Activated CD4-positive, alpha-beta T cell treated with anti-CD3 and anti-CD28 coated beads, Interleukin-2, amount 50 U/mL, for 1 hour (primary cell): ENCODE measurements at regions not wholly inside any gene's neighbourhood (a gene's known extent, or its start where the extent isn't known, plus 50 kb on each side); places are given as distances from the start of the nearest gene placed in this dataset.
"Not testable (repeated sequence)": the region's sequence is repeated elsewhere in the genome, so short reads cannot be mapped to it uniquely, and the experiment has no call there.

ENCODE experiments used
- DNase-seq: peaks from one replicate; pipeline ENCODE4 v3.0.0-alpha.2; 2020

- no peak for DNase-seq
Measured at GRCh38 chr7:69232445-69233376, 365.6 kb upstream of the AUTS2 start.

DNA sequence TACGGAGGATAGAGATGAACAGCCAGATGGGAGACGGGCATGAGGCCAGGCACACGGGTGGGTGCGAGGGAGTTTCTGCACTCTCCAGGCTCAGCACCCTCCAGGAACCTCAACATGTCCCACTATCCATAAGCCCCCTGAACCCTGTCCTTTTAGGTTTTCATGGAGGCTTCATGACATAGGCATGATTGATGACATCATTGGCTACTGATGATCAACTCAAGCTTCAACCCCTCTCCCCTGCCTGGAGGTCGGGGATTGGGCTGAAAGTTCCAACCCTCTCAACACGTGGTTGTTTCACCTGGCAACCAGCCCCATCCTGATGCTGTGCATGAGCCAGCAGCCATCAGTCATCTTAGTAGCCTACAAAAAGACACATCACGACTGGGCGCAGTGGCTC, 360.7 kb upstream of the AUTS2 start:
- DNase-seq = no peak

DNA sequence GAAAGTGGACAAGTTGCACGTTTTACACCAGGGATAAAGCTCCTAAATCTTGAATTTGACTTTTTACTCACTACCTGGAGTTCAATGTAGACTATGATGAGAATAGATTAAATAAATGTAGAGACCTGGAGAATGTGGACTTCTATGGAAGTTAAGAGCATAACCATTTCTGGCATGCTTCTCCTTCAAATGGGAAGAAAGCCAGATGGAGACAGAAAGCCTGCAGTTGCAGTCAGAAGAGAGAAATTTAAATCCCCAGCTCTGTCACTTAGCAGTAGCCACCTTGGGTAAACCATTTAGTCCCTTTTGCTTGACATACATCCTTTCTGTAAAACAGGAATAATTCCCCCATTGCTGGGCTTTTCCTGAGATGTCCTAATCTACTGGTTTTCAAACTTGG, 355.3 kb upstream of the AUTS2 start:
- no peak for DNase-seq

DNA sequence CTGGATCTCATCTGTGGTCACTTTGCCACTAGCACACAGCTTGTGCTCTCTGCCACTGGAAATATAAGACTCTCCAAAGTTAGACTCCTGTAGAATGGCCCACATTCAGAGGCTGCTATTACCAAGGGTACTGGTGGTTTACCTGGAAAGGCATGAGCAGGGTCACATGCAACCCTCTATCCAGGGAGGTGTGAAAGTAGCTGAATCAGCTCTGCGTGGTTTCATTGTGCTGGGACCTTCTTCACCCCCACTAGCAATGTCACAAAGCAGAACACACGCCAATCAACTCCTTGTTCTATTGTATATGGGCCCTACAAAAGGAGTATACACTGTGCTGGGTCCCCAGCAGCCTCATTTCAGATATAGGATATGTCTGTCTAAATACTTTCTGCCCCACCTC, 353.6 kb upstream of the AUTS2 start:
- DNase-seq = no peak

DNA sequence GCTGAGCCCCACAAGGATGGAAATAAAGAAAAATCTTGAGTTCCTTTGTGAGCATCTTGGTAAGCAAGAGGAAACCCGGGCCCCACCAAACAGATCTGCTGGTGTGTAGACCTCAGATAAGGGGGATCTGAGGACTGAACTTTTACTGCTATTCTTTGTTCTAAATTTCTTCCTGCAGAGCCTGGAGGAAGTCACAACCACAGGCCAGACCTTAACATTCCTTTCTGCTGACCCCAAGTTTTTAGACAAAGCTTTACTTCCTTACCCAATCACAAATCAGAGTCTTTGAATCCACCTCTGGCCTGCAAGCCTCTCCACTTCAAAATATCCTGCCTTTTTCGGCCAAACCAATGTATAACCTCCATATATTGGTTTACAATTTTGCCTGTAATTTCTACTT, 352.6 kb upstream of the AUTS2 start:
- DNase-seq = no peak

DNA sequence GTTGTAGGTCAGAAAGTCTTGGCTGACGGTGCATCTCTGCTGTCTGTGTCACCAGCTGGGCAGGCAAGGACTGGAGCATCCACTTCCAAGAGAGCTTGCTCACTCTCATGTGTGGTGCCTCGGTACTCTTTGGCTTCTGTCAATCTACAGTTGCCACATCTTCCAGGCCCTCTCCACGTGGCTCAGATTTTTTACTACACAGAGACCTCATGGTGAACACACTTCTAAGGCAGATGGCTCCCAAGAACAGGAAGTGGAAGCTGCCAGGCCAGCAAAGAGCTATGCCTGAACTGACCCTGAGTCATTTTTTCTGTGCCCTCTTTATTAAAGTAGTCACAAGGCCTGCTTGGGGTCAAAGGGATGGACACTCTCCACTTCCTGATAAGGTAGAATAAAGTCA, 351.5 kb upstream of the AUTS2 start:
- DNase-seq = no peak

GRCh38 chr7:69248382-69248828, 349.9 kb upstream of the AUTS2 start:
- not testable (repeated sequence) for DNase-seq

- no peak for DNase-seq
Measured at GRCh38 chr7:69250958-69251357, 347.3 kb upstream of the AUTS2 start.

DNA sequence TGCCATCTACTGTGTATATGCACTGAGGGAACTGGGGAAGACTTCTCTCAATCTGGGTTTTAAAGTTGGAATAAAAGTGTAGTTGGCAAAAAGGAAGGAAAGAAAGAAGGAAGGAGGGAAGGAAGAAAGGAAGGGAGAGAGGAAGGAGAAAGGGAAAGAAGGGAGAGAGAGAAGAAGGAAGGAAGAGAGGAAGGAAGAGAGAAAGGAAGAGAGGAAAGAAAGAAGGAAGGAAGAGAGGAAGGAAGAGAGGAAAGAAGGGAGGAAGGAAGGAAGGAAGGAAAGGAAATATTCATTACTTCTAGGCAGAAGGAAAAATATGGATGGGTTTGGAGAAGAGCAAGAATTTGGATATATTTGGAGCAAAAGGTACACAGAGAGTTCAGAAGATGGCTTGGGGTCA, 343.6 kb upstream of the AUTS2 start:
- DNase-seq = no peak

GRCh38 chr7:69256634-69257081, 341.6 kb upstream of the AUTS2 start:
- no peak for DNase-seq

DNA sequence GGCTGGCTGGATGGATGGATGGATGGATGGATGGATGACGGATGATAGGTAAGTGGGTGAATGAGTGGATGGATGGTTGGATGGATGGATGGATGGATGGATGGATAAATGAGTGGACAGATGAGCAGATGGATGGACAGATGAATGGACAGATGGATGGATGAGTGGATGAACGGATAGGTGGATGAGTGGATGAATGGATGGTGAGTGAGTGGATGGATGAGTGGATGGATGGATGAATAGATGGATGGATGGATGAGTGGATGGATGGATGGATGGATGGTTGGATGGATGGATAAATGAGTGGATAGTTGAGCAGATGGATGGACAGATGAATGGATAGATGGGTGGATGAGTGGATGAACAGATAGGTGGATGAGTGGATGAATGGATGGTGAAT, 340.7 kb upstream of the AUTS2 start:
- DNase-seq = no peak

DNA sequence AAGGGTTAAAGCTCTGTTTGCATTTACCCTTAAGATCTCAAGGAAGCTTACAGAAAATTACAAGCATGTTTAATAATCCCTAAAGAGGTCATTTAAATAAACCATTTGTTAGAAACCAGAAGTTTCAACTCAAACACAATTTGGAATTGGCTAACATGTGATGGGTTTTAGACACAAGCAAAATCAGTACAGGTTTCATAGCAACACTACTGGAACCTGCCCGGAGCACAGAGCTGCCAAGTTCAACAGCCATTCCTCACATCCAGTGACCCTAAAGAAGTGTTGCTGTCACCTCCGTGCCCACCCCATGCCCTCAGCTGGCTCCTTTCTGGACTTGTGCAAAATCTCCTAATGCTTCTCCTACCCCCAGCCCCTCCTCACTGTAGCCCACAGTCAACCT, 338.8 kb upstream of the AUTS2 start:
- no peak for DNase-seq

DNA sequence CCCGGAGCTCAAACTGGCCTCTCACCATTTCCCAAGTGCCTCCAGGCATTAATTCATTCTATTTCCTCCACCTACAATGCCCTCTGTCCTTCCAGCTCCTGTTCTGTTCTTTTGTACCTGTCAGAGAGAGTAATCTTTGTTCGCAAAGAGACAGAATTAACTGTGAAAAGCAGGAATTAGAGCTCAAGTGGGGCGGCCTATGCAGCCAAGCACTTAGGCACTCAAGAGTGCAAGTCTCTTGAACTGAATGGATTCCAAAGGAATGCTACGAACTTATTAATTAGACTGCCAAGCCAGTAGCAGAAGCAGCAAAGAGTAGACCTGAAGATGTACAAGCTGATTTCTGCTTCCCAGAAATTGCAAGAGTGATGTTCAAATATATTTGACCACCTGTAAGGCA, 338.3 kb upstream of the AUTS2 start:
- DNase-seq = no peak

DNA sequence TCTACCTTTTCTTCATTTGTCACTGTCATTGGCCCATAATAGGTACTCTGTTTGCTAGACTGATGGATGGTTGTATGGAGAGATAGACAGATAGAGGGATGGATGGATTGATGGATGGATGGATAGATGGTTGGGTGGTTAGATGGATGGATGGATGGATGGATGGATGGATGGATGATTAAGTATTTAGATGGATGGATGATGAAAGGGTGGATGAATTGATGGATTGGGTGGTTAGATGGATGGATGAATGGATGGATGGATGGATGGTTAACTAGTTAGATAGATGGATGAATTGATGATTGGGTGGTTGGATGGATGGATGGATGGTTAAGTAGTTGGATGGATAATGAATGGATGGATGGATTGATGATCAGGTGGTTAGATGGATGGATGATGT, 334.7 kb upstream of the AUTS2 start:
- DNase-seq = no peak

DNA sequence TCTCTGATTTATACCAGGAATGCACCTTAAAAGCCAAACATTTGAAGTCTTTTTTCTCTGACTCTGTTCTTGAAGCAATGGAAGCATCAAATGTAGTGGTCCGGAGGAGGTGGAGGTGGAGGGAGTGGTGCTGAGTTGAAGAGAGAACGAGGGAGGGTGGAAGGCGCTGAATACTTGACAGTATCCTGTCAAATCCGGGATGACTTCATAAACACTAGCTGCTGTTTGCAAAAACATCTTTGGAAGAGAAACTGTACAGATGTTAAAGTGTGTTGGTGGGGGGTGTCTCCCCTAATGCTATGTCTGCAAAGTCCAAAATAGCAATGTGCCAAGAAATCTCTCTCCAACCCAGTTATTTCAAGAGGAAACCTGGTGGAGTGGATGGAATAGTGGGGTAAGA, 328.5 kb upstream of the AUTS2 start:
- no peak for DNase-seq

- DNase-seq = no peak
Measured at GRCh38 chr7:69272101-69272500, 326.2 kb upstream of the AUTS2 start.

- DNase-seq = no peak
Measured at GRCh38 chr7:69276011-69276729, 322.1 kb upstream of the AUTS2 start.

GRCh38 chr7:69277366-69277765, 320.9 kb upstream of the AUTS2 start:
- no peak for DNase-seq

GRCh38 chr7:69282946-69283345, 315.3 kb upstream of the AUTS2 start:
- DNase-seq = no peak

GRCh38 chr7:69283421-69283820, 314.9 kb upstream of the AUTS2 start:
- no peak for DNase-seq

DNA sequence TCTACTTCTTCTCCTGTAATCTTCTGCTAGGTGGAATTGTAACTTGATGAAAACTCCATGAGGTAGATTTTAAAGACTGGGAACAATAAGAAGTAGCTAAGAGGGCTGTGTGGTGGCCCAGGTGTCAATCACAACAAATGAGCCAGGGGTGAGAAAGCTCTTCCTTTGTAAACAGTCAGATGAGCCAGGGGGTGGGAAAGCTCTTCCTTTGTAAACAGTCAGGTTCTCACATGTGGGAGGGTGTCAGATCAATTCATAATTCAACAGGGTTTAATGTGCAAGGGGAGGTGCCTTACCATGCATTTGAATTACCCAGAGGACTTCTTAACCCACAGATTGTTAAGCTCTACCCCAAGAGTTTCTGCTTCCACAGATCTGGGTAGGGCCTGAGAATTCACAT, 312.4 kb upstream of the AUTS2 start:
- DNase-seq = no peak

- no peak for DNase-seq
Measured at GRCh38 chr7:69295977-69296376, 302.3 kb upstream of the AUTS2 start.

- no peak for DNase-seq
Measured at GRCh38 chr7:69301253-69301652, 297.0 kb upstream of the AUTS2 start.

GRCh38 chr7:69309601-69310000, 288.7 kb upstream of the AUTS2 start:
- no peak for DNase-seq
